ENCODE measurements at regions not wholly inside any gene's neighbourhood (a gene's known extent, or its start where the extent isn't known, plus 50 kb on each side); places are given as distances from the start of the nearest gene placed in this dataset.
"Not testable (repeated sequence)": the region's sequence is repeated elsewhere in the genome, so short reads cannot be mapped to it uniquely, and the experiment has no call there.

DNA sequence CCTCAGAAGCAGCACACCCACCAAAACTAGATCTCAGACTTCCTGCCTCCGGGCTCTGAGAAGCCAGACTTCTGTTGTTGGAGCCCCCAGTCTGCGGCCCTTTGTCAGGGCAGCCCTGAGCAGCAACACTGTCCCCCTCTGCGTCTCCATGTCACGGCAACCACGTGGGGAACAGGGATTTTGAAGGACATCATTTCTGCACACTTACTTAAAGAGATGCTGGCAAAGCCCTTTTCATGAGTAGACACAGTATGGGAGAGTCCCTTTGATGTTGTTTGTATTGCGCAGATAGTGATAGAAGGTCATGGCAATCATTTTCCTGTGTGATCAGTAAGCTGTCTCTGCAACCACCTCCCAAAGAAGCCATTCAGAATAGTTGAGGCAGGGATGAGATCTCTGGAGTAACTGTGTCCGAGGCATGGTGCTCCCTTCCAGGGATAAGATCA is 69.1 kb upstream of the ID2 start:
- Histone ChIP-seq H3K4me1 (ENCODE audit: control insufficient read depth, low read length) (no peaks in the 10 kb centered on the region), H3K79me2 (ENCODE audit: control insufficient read depth, low read length) (no peaks in the 10 kb centered on the region), H3K27ac (ENCODE audit: low read depth, low read length) (no peak overlapping the region), H4K20me1 (ENCODE audit: control insufficient read depth, insufficient read depth, low read depth, low read length) (no peaks in the 10 kb centered on the region), H3K36me3 (ENCODE audit: control insufficient read depth, low read length) (no peaks in the 10 kb centered on the region), H3K9me3 (ENCODE audit: control insufficient read depth, insufficient read depth, low read length) (peaks cover 10% of the 10 kb centered on the region; the same call in 1 of the 2 replicates), H3K4me3 (ENCODE audit: low read length) (no peak overlapping the region), H3K27me3 (ENCODE audit: control insufficient read depth, low read length) (no peaks in the 10 kb centered on the region), H3K9me2 (replicated peaks; ENCODE audit: control insufficient read depth, low read length) (no peaks in the 10 kb centered on the region), H3F3A (ENCODE audit: control insufficient read depth, insufficient read depth) (no peaks in the 10 kb centered on the region), H3K4me2 (ENCODE audit: low read length) (no peak overlapping the region)
- TF ChIP-seq, protein P1, sequence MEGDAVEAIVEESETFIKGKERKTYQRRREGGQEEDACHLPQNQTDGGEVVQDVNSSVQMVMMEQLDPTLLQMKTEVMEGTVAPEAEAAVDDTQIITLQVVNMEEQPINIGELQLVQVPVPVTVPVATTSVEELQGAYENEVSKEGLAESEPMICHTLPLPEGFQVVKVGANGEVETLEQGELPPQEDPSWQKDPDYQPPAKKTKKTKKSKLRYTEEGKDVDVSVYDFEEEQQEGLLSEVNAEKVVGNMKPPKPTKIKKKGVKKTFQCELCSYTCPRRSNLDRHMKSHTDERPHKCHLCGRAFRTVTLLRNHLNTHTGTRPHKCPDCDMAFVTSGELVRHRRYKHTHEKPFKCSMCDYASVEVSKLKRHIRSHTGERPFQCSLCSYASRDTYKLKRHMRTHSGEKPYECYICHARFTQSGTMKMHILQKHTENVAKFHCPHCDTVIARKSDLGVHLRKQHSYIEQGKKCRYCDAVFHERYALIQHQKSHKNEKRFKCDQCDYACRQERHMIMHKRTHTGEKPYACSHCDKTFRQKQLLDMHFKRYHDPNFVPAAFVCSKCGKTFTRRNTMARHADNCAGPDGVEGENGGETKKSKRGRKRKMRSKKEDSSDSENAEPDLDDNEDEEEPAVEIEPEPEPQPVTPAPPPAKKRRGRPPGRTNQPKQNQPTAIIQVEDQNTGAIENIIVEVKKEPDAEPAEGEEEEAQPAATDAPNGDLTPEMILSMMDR (IDR thresholded peaks at IDR 0.05; ENCODE audit: low read depth, low read length, poor library complexity, severe bottlenecking) = no peak
- TF ChIP-seq EZH2phosphoT487 (IDR thresholded peaks at IDR 0.05; ENCODE audit: borderline replicate concordance, low read length) = no peak

DNA sequence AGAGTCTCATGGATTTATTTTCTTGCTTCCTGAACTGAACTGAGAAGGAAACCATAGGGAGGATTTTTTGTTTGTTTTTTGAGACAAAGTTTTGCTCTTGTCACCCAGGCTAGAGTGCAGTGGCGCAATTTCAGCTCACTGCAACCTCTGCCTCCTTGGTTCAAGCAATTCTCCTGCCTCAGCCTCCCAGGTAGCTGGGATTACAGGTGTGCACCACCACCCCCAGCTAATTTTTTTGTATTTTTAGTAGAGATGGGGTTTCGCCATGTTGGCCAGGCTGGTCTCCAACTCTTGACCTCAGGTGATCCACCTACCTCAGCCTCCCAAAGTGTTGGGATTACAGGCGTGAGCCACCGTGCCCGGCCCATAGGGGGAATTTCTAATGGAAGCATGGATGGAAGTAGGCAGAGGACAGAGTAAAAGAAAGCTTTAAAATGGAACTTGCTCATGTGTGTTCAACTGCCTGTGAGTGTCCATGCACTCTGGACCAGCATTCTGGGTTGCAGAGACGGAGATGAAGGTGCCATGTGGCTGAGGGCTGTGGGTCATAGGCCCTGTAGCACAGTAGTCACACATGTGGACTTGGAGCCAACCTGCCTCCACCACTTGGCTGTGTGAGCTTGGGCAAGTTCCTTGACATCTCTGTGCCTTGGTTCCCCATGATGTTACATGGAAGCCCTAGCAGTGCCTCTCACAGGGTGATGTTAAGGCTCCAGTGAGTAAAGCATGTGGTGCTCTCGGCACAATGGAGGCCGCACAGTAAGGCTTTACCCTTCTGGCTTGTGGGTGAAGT is 68.5 kb upstream of the ID2 start:
- not testable (repeated sequence) for H3K4me3 ChIP-seq (ENCODE audit: low read length); H4K20me1 ChIP-seq (ENCODE audit: control insufficient read depth, insufficient read depth, low read depth, low read length); H3K27ac ChIP-seq (ENCODE audit: low read depth, low read length); H3K36me3 ChIP-seq (ENCODE audit: control insufficient read depth, low read length); H3K4me2 ChIP-seq (ENCODE audit: low read length); H3F3A ChIP-seq (ENCODE audit: control insufficient read depth, insufficient read depth); H3K27me3 ChIP-seq (ENCODE audit: control insufficient read depth, low read length); H3K9me2 ChIP-seq (replicated peaks; ENCODE audit: control insufficient read depth, low read length); H3K79me2 ChIP-seq (ENCODE audit: control insufficient read depth, low read length); H3K4me1 ChIP-seq (ENCODE audit: control insufficient read depth, low read length); H3K9me3 ChIP-seq (ENCODE audit: control insufficient read depth, insufficient read depth, low read length)

DNA sequence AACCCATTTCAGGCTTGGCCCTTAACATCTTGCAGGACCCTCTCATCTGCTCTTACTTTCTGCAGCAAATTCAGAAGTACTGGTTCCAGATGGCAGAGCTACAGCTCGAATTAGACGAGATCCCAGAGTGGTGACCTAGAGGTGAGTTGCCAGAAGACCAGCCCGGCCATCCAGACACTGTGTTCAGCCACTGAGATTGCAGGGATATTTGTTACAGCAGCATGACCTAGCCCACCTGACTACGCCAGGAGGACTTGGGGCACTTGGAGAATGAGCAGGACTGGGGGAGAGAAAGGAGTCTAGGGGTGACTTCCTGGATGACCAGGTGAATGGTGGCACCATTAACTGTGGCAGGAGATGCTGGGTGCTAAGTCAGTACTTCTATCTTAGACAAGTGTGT is 67.2 kb upstream of the ID2 start:
- no peak overlapping the region for H3K4me2 ChIP-seq (ENCODE audit: low read length)
- no peak for TF ChIP-seq EZH2phosphoT487 (IDR thresholded peaks at IDR 0.05; ENCODE audit: borderline replicate concordance, low read length)
- TF ChIP-seq, protein P1 (IDR thresholded peaks at IDR 0.05; ENCODE audit: low read depth, low read length, poor library complexity, severe bottlenecking) = no peak
- no peak overlapping the region for H3K4me3 ChIP-seq (ENCODE audit: low read length)
- no peaks in the 10 kb centered on the region for H3K79me2 ChIP-seq (ENCODE audit: control insufficient read depth, low read length)
- H3F3A ChIP-seq (ENCODE audit: control insufficient read depth, insufficient read depth) = no peaks in the 10 kb centered on the region
- H4K20me1 ChIP-seq (ENCODE audit: control insufficient read depth, insufficient read depth, low read depth, low read length) = no peaks in the 10 kb centered on the region
- H3K36me3 ChIP-seq (ENCODE audit: control insufficient read depth, low read length) = no peaks in the 10 kb centered on the region
- no peak overlapping the region for H3K27ac ChIP-seq (ENCODE audit: low read depth, low read length)
- no peaks in the 10 kb centered on the region for H3K4me1 ChIP-seq (ENCODE audit: control insufficient read depth, low read length)
- peaks cover 10% of the 10 kb centered on the region; the same call in 1 of the 2 replicates for H3K9me3 ChIP-seq (ENCODE audit: control insufficient read depth, insufficient read depth, low read length)
- no peaks in the 10 kb centered on the region for H3K27me3 ChIP-seq (ENCODE audit: control insufficient read depth, low read length)
- no peaks in the 10 kb centered on the region for H3K9me2 ChIP-seq (replicated peaks; ENCODE audit: control insufficient read depth, low read length)

DNA sequence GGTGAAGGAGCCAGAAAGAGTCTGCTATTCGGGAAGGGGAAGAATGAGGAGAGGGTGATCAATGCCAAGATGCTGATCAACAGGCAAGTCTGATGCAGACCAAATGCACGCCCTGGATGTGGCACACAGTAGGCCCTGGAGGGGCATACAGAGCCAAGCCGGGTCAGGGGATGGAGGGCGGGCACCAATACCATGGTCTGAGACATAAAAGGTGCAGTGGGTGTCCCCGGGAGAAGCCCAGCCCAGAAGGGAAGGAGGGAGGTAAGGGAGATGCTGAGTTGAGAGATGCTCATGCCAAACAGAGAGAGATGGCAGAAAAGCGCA is 66.6 kb upstream of the ID2 start:
- TF ChIP-seq EZH2phosphoT487 (IDR thresholded peaks at IDR 0.05; ENCODE audit: borderline replicate concordance, low read length) = no peak
- TF ChIP-seq, protein P1 (IDR thresholded peaks at IDR 0.05; ENCODE audit: low read depth, low read length, poor library complexity, severe bottlenecking) = no peak
- Histone ChIP-seq H3K36me3 (ENCODE audit: control insufficient read depth, low read length) (no peaks in the 10 kb centered on the region), H3K4me3 (ENCODE audit: low read length) (no peak overlapping the region), H3K4me1 (ENCODE audit: control insufficient read depth, low read length) (no peaks in the 10 kb centered on the region), H3K4me2 (ENCODE audit: low read length) (no peak overlapping the region), H3K27ac (ENCODE audit: low read depth, low read length) (no peak overlapping the region), H3F3A (ENCODE audit: control insufficient read depth, insufficient read depth) (no peaks in the 10 kb centered on the region), H3K79me2 (ENCODE audit: control insufficient read depth, low read length) (no peaks in the 10 kb centered on the region), H3K9me2 (replicated peaks; ENCODE audit: control insufficient read depth, low read length) (no peaks in the 10 kb centered on the region), H3K9me3 (ENCODE audit: control insufficient read depth, insufficient read depth, low read length) (peaks cover 5% of the 10 kb centered on the region; the same call in 1 of the 2 replicates), H3K27me3 (ENCODE audit: control insufficient read depth, low read length) (no peaks in the 10 kb centered on the region; the same call in 1 of the 2 replicates), H4K20me1 (ENCODE audit: control insufficient read depth, insufficient read depth, low read depth, low read length) (no peaks in the 10 kb centered on the region)

Data from DOHH2 (cell line).